IMR-90 (cell line): ENCODE measurements at regions not wholly inside any gene's neighbourhood (a gene's known extent, or its start where the extent isn't known, plus 50 kb on each side); places are given as distances from the start of the nearest gene placed in this dataset.

Source experiments
- ATAC-seq: fragments of 200-7000 bp; cut with Tn5 transposase; 2 replicates; pipeline ENCODE4 v1.9.1; 2020; ENCODE audit warnings: low read depth, mild to moderate bottlenecking, moderate library complexity
- BruUV-seq: library from RNA; stranded (reverse); fragments of 400-500 nt; replicated peaks from 2 replicates; lab custom pipeline; 2021; lab: Mats Ljungman, UMichigan
- CTCF ChIA-PET: fragments of 300-600 bp; formaldehyde crosslinking; extraction: SDS; loops from one replicate; lab custom pipeline; 2021; ENCODE audit warnings: antibody characterized with exemption; lab: Yijun Ruan, JAX
- POLR2A ChIA-PET: fragments of 300-600 bp; sonication (Branson Sonifier 250); formaldehyde crosslinking; loops from one replicate; lab custom pipeline; 2022; ENCODE audit warnings: antibody characterized with exemption; ENCODE audit not compliant: unreplicated experiment; lab: Charles Lee
- DNase-seq: peaks from one replicate; pipeline ENCODE4 v3.0.0; 2013
- H2AFZ ChIP-seq: replicated peaks from 2 replicates; pipeline ENCODE3; 2013; ENCODE audit warnings: low read length, mild to moderate bottlenecking; ENCODE audit not compliant: poor library complexity
- H2AK5ac ChIP-seq: 2 replicates; pipeline ENCODE4 v1.6.1; 2013; ENCODE audit warnings: low read depth, low read length, inconsistent platforms
- H2AK9ac ChIP-seq: replicated peaks from 2 replicates; pipeline ENCODE3; 2013; ENCODE audit warnings: mild to moderate bottlenecking, low read depth, low read length, moderate library complexity; ENCODE audit not compliant: poor library complexity
- H2BK120ac ChIP-seq: 2 replicates; pipeline ENCODE4 v1.6.1; 2013; ENCODE audit warnings: low read depth, low read length, inconsistent platforms
- H2BK15ac ChIP-seq: 3 replicates; pipeline ENCODE4 v1.6.1; 2013; ENCODE audit warnings: low read depth, low read length, inconsistent platforms
- H2BK20ac ChIP-seq: 2 replicates; pipeline ENCODE4 v1.6.1; 2013; ENCODE audit warnings: low read depth, mild to moderate bottlenecking, inconsistent platforms, low read length, moderate library complexity
- H2BK5ac ChIP-seq: 2 replicates; pipeline ENCODE4 v1.6.1; 2013; ENCODE audit warnings: mild to moderate bottlenecking, low read depth, low read length, inconsistent platforms; ENCODE audit not compliant: poor library complexity, severe bottlenecking
- H3K14ac ChIP-seq: replicated peaks from 2 replicates; pipeline ENCODE4 v1.6.1; 2013; ENCODE audit warnings: low read depth, low read length, inconsistent platforms
- H3K18ac ChIP-seq: 2 replicates; pipeline ENCODE4 v1.6.1; 2013; ENCODE audit warnings: low read depth, low read length, control low read depth
- H3K23ac ChIP-seq: 2 replicates; pipeline ENCODE4 v1.6.1; 2013; ENCODE audit warnings: low read depth, low read length, inconsistent platforms
- H3K27ac ChIP-seq: 2 replicates; pipeline ENCODE4 v1.5.1; 2013; ENCODE audit warnings: mild to moderate bottlenecking, control low read depth, low read length; ENCODE audit not compliant: insufficient read depth
- H3K27me3 ChIP-seq: 2 replicates; pipeline ENCODE4 v1.6.1; 2013; ENCODE audit warnings: low read length; ENCODE audit not compliant: control insufficient read depth, insufficient read depth
- H3K36me3 ChIP-seq: 2 replicates; pipeline ENCODE4 v1.6.1; 2013; ENCODE audit warnings: low read length, mixed read lengths; ENCODE audit not compliant: control insufficient read depth, insufficient read depth
- H3K4ac ChIP-seq: 2 replicates; pipeline ENCODE4 v1.6.1; 2013; ENCODE audit warnings: low read depth, low read length, inconsistent platforms
- H3K4me1 ChIP-seq: 2 replicates; pipeline ENCODE4 v1.6.1; 2013; ENCODE audit warnings: low read length, mixed read lengths; ENCODE audit not compliant: control insufficient read depth, insufficient read depth
- H3K4me2 ChIP-seq: 2 replicates; pipeline ENCODE4 v1.6.1; 2013; ENCODE audit warnings: low read depth, mild to moderate bottlenecking, control low read depth, low read length, moderate library complexity
- H3K4me3 ChIP-seq: 2 replicates; pipeline ENCODE4 v1.5.1; 2013; ENCODE audit warnings: low read depth, mild to moderate bottlenecking, control low read depth, low read length, moderate library complexity; ENCODE audit not compliant: insufficient read depth
- H3K56ac ChIP-seq: 2 replicates; pipeline ENCODE4 v1.6.1; 2013; ENCODE audit warnings: low read length, inconsistent platforms; ENCODE audit not compliant: insufficient read depth; ENCODE audit errors: extremely low read depth
- H3K79me1 ChIP-seq, 2 experiments: 2 replicates each; pipeline ENCODE4 v1.6.1; 2013; ENCODE audit warnings: low read length in 2 of 2, inconsistent platforms in 1 of 2, low read depth in 1 of 2
- H3K9ac ChIP-seq: 2 replicates; pipeline ENCODE4 v1.6.1; 2013; ENCODE audit warnings: low read depth, low read length, control low read depth
- H3K9me1 ChIP-seq: 2 replicates; pipeline ENCODE4 v1.6.1; 2013; ENCODE audit warnings: low read length, inconsistent platforms; ENCODE audit not compliant: insufficient read depth
- H3K9me3 ChIP-seq: 2 replicates; pipeline ENCODE4 v1.6.1; 2013; ENCODE audit warnings: low read length; ENCODE audit not compliant: control insufficient read depth, insufficient read depth
- H4K20me1 ChIP-seq: 2 replicates; pipeline ENCODE4 v1.6.1; 2013; ENCODE audit warnings: low read length, inconsistent platforms; ENCODE audit not compliant: insufficient read depth
- H4K5ac ChIP-seq: 2 replicates; pipeline ENCODE4 v1.6.1; 2013; ENCODE audit warnings: mild to moderate bottlenecking, low read depth, low read length, control low read depth
- H4K8ac ChIP-seq, 2 experiments: 2 replicates each; pipeline ENCODE4 v1.6.1; 2013; ENCODE audit warnings: low read depth in 2 of 2, low read length in 2 of 2, control low read depth in 1 of 2, inconsistent platforms in 1 of 2
- H4K91ac ChIP-seq: 2 replicates; pipeline ENCODE4 v1.6.1; 2013; ENCODE audit warnings: low read depth, low read length, inconsistent platforms; ENCODE audit not compliant: insufficient read depth
- CHD1 ChIP-seq: IDR thresholded peaks from 2 replicates; pipeline ENCODE4 v1.6.1; 2012; ENCODE audit warnings: low read depth, low read length, improper control_type of control experiment
- WGBS, 2 experiments: methylation state at CpG; one replicate each; pipeline versions ENCODE4 v1.1.5 to v1.1.7; 2013; ENCODE audit warnings: missing lambda C conversion rate in 2 of 2; ENCODE audit not compliant: insufficient read length in 1 of 2; ENCODE audit errors: extremely low coverage in 2 of 2; 5-methylcytosine and 5-hydroxymethylcytosine counted together
- dilution Hi-C: fragments of 300-500 bp; cut with HindIII; formaldehyde crosslinking; loops from one replicate; pipeline ENCODE4 v1.14.3; 2018; ENCODE audit warnings: low sequenced_read_pairs; ENCODE audit not compliant: unreplicated experiment
- in situ Hi-C: fragments of 300-500 bp; cut with MboI; formaldehyde crosslinking; loops from 3 replicates; pipeline ENCODE4 v1.14.3; 2019; ENCODE audit warnings: low sequenced_read_pairs, inconsistent platforms, mixed read lengths
- intact Hi-C: fragments of 100-400 bp; cut with micrococcal nuclease; formaldehyde crosslinking; loops from 2 replicates; pipeline ENCODE4 v1.10.0; 2022
- TF ChIP-seq, protein P1 (sequence below): fragments of 150-350 bp; IDR thresholded peaks from 2 replicates; pipeline ENCODE4 v1.6.1; 2017; ENCODE audit warnings: mild to moderate bottlenecking, antibody characterized with exemption, low read length, low read depth

DNA sequence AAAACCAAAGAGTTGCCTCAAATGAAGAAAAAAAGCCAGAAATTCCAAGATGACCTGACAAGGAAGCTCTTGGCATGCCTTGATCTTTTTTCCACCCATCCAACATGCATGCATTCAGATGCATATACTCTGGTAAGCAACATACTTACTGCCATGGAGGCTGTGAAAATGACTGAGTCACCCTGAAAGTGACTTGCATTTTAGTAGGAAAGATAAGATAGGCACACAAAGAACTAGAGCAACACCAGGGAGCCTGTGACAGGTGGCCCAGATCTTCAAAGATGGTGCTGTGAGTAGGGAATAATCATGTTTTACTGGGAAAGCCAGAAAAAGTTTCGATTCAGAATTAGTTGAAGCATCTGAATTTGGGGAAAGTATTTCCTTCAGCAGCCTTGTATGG, 185.1 kb upstream of the SLCO3A1 start:
- H3K36me3 ChIP-seq = no peaks in the 10 kb centered on the region
- no peak overlapping the region for H3K4me3 ChIP-seq
- H4K91ac ChIP-seq = no peak overlapping the region
- H3K18ac ChIP-seq = no peak overlapping the region
- no peak overlapping the region for H2AK5ac ChIP-seq
- in situ Hi-C loops = no loop called here
- H2AK9ac ChIP-seq = no peak overlapping the region
- no peak overlapping the region for H3K4ac ChIP-seq
- no peak overlapping the region for H4K8ac ChIP-seq
- WGBS, 2 experiments = 0% methylated on average over 1 of the region's 1 CpG; no CpG with 5 or more reads in 1 of the 2 experiments
- H3K9ac ChIP-seq = no peak overlapping the region
- no peak overlapping the region for H2BK15ac ChIP-seq
- no peak overlapping the region for H3K14ac ChIP-seq
- no peak overlapping the region for H2BK5ac ChIP-seq
- no TSS peak for BruUV-seq
- no peaks in the 10 kb centered on the region for H3K9me1 ChIP-seq
- H2AFZ ChIP-seq = no peak overlapping the region
- H4K5ac ChIP-seq = no peak overlapping the region
- intact Hi-C loops = no loop called here
- no peaks in the 10 kb centered on the region for H4K20me1 ChIP-seq
- no peaks in the 10 kb centered on the region for H3K9me3 ChIP-seq
- no peak overlapping the region for H3K56ac ChIP-seq
- CTCF ChIA-PET = no interaction called here
- DNase-seq = no peak
- no peak overlapping the region for H3K4me2 ChIP-seq
- POLR2A ChIA-PET = no interaction called here
- H3K79me1 ChIP-seq = no peaks in the 10 kb centered on the region
- no peak overlapping the region for H2BK20ac ChIP-seq
- dilution Hi-C loops = no loop called here
- H2BK120ac ChIP-seq = no peak overlapping the region
- no peak for TF ChIP-seq CHD1
- TF ChIP-seq, protein P1, sequence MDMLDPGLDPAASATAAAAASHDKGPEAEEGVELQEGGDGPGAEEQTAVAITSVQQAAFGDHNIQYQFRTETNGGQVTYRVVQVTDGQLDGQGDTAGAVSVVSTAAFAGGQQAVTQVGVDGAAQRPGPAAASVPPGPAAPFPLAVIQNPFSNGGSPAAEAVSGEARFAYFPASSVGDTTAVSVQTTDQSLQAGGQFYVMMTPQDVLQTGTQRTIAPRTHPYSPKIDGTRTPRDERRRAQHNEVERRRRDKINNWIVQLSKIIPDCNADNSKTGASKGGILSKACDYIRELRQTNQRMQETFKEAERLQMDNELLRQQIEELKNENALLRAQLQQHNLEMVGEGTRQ = no peak
- no peak overlapping the region for H3K23ac ChIP-seq
- H3K27ac ChIP-seq = no peak overlapping the region
- H3K4me1 ChIP-seq = no peaks in the 10 kb centered on the region
- no peak for ATAC-seq
- H3K27me3 ChIP-seq = no peaks in the 10 kb centered on the region
